Mucosa of descending colon (tissue), 3 donors: ENCODE measurements at regions not wholly inside any gene's neighbourhood (a gene's known extent, or its start where the extent isn't known, plus 50 kb on each side); places are given as distances from the start of the nearest gene placed in this dataset.
A peak's percentile ranks its signal among the peaks of the same experiment; 100 is the strongest.

ENCODE experiments used
- ATAC-seq: fragments of 200-7000 bp; cut with Tn5 transposase; one replicate; pipeline ENCODE4 v1.9.1; 2020; ENCODE audit warnings: mild to moderate bottlenecking, moderate library complexity
- DNase-seq, 3 donors: peaks; one replicate each; pipeline ENCODE4 v3.0.0-alpha.2; 2020
- H3K36me3 ChIP-seq: fragments of 200-600 bp; one replicate; pipeline ENCODE4 v1.8.0; 2021; ENCODE audit warnings: low read depth, mild to moderate bottlenecking
- H3K4me1 ChIP-seq: fragments of 200-600 bp; one replicate; pipeline ENCODE4 v1.8.0; 2021; ENCODE audit warnings: low read depth, mild to moderate bottlenecking
- H3K4me3 ChIP-seq: fragments of 200-600 bp; one replicate; pipeline ENCODE4 v1.8.0; 2021; ENCODE audit warnings: mild to moderate bottlenecking
- H3K9me3 ChIP-seq: fragments of 200-600 bp; one replicate; pipeline ENCODE4 v1.8.0; 2021; ENCODE audit warnings: mild to moderate bottlenecking
- intact Hi-C, 2 donors: fragments of 100-400 bp; cut with DNase I in 1 of 2; cut with micrococcal nuclease in 1 of 2; formaldehyde crosslinking; loops; one replicate each; pipeline versions ENCODE4 v1.11.0 to v1.11.1; 2022; cut with DNase I, micrococcal nuclease
- TF ChIP-seq, protein P1 (sequence below): fragments of 200-600 bp; IDR thresholded peaks from one replicate; pipeline ENCODE4 v1.8.0; 2022; ENCODE audit warnings: antibody characterized with exemption, mild to moderate bottlenecking
- donor health status: DM: no; HTN: no; CAD: no; lungs with moderate emphysema.
- donor health status: DM: no; HTN: no; CAD: no.
- donor health status: DM: no; HTN: yes; CAD: no.

DNA sequence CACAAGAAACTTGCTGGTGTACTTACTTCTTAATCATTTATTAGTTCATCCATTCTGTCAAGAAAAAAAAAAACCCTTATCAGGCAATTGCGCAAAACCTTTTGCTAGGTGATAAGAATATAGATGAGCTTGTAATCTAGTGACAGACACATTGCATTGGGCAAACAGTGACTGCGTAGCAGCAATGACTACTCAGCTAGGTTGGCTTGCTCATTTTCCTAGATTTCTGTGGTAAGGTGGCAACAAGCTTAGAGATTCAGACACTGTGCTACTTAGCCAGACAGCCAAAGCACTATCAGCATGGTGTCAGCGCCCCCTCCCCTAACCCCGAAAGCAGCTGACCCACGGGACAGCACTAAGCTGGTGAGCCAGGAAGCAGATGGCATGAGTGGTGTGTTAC lies 203.1 kb downstream of the BARHL2 start:
- Histone ChIP-seq H3K36me3 (no peaks in the 10 kb centered on the region), H3K4me1 (no peaks in the 10 kb centered on the region), H3K9me3 (no peaks in the 10 kb centered on the region), H3K4me3 (no peak overlapping the region)
- TF ChIP-seq, protein P1, sequence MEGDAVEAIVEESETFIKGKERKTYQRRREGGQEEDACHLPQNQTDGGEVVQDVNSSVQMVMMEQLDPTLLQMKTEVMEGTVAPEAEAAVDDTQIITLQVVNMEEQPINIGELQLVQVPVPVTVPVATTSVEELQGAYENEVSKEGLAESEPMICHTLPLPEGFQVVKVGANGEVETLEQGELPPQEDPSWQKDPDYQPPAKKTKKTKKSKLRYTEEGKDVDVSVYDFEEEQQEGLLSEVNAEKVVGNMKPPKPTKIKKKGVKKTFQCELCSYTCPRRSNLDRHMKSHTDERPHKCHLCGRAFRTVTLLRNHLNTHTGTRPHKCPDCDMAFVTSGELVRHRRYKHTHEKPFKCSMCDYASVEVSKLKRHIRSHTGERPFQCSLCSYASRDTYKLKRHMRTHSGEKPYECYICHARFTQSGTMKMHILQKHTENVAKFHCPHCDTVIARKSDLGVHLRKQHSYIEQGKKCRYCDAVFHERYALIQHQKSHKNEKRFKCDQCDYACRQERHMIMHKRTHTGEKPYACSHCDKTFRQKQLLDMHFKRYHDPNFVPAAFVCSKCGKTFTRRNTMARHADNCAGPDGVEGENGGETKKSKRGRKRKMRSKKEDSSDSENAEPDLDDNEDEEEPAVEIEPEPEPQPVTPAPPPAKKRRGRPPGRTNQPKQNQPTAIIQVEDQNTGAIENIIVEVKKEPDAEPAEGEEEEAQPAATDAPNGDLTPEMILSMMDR = no peak
- intact Hi-C loops = no loop called here
- DNase-seq (no peak), ATAC-seq (no peak)

DNA sequence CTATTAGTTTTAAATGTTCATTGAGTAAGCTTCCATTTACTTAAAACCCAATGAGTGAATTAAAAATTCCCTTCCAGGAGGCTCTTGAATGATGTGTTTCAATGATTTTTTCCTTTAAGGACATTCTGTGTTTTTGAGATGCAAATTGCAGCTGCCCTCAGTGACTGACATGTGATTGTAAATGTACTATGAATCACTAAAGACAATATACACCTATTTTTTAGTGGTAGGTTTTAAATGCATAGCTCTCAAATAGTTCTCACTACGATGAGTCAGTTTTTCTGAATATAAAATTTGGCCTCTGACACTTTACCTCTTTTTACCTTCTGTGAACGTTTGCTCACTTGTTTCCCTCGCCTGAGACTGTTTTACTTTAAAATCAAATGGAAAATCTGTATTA lies 204.7 kb downstream of the BARHL2 start:
- H3K4me3 ChIP-seq = no peak overlapping the region
- intact Hi-C loops = no loop called here
- peak; percentile 20 for ATAC-seq
- no peaks in the 10 kb centered on the region for H3K9me3 ChIP-seq
- H3K36me3 ChIP-seq = no peaks in the 10 kb centered on the region
- TF ChIP-seq, protein P1 = no peak
- DNase-seq = no peak
- no peaks in the 10 kb centered on the region for H3K4me1 ChIP-seq

DNA sequence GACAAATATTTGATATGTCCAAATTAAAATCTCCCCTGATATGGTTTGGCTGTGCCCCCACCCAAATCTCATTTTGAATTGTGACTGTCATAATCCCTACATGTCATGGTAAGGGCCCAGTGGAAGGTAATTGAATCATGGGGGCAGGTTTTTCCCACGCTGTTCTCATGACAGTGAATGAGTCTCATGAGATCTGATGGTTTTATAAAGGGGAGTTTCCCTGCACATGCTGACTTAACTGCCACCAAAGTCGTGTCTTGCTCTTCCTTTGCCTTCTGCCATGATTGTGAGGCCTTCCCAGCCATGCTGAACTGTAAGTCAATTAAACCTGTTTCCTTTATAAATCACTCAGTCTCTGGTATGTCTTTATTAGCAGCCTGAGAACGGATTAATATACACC lies 207.0 kb downstream of the BARHL2 start:
- intact Hi-C loops = no loop called here
- ATAC-seq (no peak), DNase-seq (no peak)
- Histone ChIP-seq H3K36me3 (no peaks in the 10 kb centered on the region), H3K9me3 (no peaks in the 10 kb centered on the region), H3K4me3 (no peak overlapping the region), H3K4me1 (no peaks in the 10 kb centered on the region)
- TF ChIP-seq, protein P1 = no peak

DNA sequence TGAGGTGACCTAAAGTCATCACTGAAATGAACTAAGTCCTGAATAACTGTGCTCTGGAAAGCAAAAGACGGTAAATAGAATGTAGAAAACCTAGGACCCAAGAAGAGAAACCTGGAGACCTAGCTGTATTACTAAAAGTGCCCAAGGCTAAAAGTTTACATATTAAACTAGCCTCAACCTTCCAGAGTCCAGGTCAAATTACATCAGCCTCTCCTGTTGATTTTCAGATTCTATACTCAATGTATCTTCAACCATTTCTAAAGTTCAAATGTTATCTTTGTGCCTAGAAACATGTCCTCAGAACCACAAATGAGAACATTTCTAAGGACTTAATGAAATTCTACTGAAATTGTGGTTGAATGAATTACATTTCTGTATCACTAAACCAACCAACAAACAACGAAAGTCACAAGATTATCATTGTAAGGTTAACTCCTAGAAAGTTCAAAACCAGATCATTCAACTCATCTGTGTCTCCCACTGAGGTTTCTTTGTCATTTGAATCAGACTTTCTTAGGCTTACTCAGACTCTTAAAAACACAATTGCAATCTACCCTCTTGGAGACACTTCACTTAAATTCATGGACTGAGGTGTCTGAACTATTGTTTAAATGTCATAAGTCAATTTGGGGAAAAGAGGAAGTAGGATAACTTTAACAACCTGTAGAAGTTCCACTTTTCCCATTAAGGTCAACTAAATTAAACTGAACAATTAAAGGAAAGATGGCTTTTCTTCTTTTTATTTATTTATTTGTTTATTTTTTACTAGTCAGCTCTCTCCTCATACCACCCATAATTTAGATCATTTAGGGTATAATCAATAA lies 207.7 kb downstream of the BARHL2 start:
- DNase-seq (no peak), ATAC-seq (no peak)
- no peaks in the 10 kb centered on the region for H3K36me3 ChIP-seq
- no peak overlapping the region for H3K4me3 ChIP-seq
- intact Hi-C loops = no loop called here
- no peaks in the 10 kb centered on the region for H3K4me1 ChIP-seq
- no peaks in the 10 kb centered on the region for H3K9me3 ChIP-seq
- TF ChIP-seq, protein P1 = no peak

DNA sequence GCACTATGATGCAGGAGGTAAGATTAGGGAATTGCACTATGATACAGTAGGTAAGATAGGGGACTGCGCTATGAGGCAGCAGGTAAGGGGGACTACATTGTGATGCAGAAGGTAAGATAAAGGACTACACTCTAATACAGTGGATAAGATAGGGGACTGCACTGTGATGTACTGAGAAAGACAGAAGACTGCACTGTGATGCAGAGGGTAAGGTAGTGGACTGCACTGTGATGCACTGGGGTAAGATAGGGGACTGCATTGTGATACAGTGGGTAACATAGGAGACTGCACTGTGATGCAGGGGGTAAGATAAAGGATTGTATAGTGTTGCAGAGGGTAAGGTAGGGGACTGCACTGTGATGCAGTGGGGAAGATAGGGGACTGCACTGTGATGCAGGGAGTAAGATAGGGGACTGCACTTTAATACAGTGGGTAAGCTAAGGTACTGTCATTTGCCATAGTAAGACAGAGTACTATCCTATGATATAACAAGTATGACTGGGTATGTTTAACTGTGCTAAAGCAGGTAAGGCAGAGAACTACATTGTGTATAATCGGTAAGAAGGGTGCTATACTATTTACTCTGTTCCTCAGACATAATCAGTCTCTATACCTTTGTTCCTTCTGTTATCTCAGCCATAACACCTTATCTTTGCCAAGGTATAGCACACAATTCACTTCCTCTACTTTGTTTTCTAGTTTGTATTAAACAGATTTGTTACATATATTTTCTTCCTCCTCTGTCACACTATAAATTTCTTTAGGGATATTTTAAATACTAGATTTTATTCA lies 208.5 kb downstream of the BARHL2 start:
- DNase-seq (no peak), ATAC-seq (peak; percentile 88)
- TF ChIP-seq, protein P1 = no peak
- no peaks in the 10 kb centered on the region for H3K9me3 ChIP-seq
- no peaks in the 10 kb centered on the region for H3K36me3 ChIP-seq
- H3K4me1 ChIP-seq = no peaks in the 10 kb centered on the region
- intact Hi-C loops = no loop called here
- H3K4me3 ChIP-seq = no peak overlapping the region
